ENCODE measurements at regions not wholly inside any gene's neighbourhood (a gene's known extent, or its start where the extent isn't known, plus 50 kb on each side); places are given as distances from the start of the nearest gene placed in this dataset.
"Not testable (repeated sequence)": the region's sequence is repeated elsewhere in the genome, so short reads cannot be mapped to it uniquely, and the experiment has no call there.

DNA sequence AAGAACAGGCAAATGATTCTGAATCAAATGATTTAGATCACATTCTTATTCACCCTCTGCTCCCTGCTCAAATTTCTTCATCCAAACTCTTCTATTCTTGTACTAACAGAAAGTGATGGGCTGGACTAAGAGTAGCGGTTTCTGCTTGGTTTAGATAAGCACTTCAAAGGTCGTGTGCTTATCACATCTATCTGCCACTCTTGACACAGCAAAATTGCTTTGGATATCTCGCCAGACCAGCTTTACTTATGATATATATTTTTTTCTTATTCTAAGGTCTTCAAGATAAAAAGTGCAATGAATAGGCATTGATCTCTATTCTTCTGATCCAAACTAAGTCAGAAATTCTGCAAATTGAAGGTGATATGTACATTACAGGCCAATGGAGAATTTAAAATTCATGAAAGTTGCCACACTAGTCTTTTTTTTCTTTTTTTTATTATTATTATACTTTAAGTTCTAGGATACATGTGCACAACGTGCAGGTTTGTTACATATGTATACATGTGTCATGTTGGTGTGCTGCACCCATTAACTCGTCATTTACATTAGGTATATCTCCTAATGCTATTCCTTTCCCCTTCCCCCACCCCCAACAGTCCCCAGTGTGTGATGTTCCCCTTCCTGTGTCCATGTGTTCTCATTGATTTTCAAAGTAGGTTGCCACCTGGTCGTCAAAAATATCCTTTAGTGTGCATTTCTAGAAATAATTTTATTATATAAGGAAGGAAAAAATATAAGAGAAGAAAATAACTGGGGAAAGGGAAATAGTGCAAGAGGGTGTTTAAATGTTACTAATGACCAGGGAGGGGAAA, 1941.0 kb upstream of the RAG2 start:
- no peaks in the 10 kb centered on the region for H3K27me3 ChIP-seq (replicated peaks in 1 of 7)
- WGBS, 5 donors, result 17 to 25% (median 21%) methylated on average over 6 of the region's 6 CpGs
- H3K4me3 ChIP-seq, result no peak overlapping the region
- H3K27ac ChIP-seq, result no peak overlapping the region
- DNase-seq, result no peak
- intact Hi-C loops (cut with DNase I; ENCODE audit: low total_unique reads), result no loop called here
- TF ChIP-seq, protein P1, sequence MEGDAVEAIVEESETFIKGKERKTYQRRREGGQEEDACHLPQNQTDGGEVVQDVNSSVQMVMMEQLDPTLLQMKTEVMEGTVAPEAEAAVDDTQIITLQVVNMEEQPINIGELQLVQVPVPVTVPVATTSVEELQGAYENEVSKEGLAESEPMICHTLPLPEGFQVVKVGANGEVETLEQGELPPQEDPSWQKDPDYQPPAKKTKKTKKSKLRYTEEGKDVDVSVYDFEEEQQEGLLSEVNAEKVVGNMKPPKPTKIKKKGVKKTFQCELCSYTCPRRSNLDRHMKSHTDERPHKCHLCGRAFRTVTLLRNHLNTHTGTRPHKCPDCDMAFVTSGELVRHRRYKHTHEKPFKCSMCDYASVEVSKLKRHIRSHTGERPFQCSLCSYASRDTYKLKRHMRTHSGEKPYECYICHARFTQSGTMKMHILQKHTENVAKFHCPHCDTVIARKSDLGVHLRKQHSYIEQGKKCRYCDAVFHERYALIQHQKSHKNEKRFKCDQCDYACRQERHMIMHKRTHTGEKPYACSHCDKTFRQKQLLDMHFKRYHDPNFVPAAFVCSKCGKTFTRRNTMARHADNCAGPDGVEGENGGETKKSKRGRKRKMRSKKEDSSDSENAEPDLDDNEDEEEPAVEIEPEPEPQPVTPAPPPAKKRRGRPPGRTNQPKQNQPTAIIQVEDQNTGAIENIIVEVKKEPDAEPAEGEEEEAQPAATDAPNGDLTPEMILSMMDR (IDR thresholded peaks at IDR 0.05 in 8 of 11, conservative IDR thresholded peaks at IDR 0.05 in 3 of 11), result no peak
- TF ChIP-seq POLR2AphosphoS5 (IDR thresholded peaks at IDR 0.05) (no peak), POLR2A (IDR thresholded peaks at IDR 0.05) (no peak)
- H3K4me1 ChIP-seq, result no peaks in the 10 kb centered on the region
- peaks cover 0 to 24% (median 4%) of the 10 kb centered on the region in 8 donors for H3K9me3 ChIP-seq
- no peaks in the 10 kb centered on the region for H3K36me3 ChIP-seq

DNA sequence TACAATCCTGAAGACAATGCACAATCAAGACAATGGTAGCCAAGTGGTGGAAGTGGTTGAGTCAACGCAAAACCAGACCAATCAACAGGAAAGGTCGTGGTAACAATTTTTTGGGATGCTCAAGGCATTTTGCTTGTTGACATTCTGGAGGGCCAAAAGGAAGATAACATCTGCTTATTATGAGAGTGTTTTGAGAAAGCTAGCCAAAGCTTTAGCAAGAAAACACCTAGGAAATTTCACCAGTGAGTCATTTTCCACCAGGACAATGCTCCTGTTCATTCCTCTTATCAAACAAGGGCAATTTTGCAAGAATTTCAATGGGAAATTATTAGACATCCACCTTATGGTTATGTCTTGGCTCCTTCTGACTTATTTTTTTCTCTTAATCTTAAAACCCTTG, 1932.2 kb upstream of the RAG2 start:
- H3K27me3 ChIP-seq (replicated peaks in 1 of 7), result no peaks in the 10 kb centered on the region
- DNase-seq, result no peak
- H3K27ac ChIP-seq, result no peak overlapping the region
- H3K4me1 ChIP-seq, result no peaks in the 10 kb centered on the region
- peaks cover 0 to 48% (median 28%) of the 10 kb centered on the region in 8 donors for H3K9me3 ChIP-seq
- TF ChIP-seq, protein P1 (IDR thresholded peaks at IDR 0.05 in 8 of 11, conservative IDR thresholded peaks at IDR 0.05 in 3 of 11), result no peak
- TF ChIP-seq POLR2AphosphoS5 (IDR thresholded peaks at IDR 0.05) (no peak), POLR2A (IDR thresholded peaks at IDR 0.05) (no peak)
- 67 to 90% (median 74%) methylated on average over 2 of the region's 2 CpGs for WGBS, 5 donors
- H3K36me3 ChIP-seq, result no peaks in the 10 kb centered on the region
- intact Hi-C loops (cut with DNase I; ENCODE audit: low total_unique reads), result no loop called here
- H3K4me3 ChIP-seq, result no peak overlapping the region

DNA sequence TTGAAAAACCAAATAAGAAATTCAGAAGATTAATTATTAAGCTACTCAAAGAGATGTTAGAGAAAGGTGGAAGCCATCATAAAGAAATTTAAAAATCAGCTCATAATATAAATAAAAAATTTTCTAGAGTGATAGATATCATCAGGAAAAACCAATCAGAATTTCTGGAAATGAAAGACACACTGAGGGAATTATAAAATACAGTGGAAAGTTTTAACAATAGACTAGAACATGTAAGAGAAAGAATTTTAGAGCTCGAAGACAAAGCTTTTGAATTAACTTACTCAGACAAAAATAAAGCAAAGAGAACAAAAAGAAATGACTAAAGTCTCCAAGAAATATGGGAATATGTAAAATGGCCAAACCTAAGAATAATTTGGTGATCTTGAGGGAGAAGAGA, 1926.9 kb upstream of the RAG2 start:
- no peak for DNase-seq
- H3K27ac ChIP-seq, result no peak overlapping the region
- H3K4me3 ChIP-seq, result no peak overlapping the region
- WGBS, 5 donors, result 60 to 87% (median 69%) methylated on average over 1 of the region's 1 CpG
- H3K36me3 ChIP-seq, result no peaks in the 10 kb centered on the region
- intact Hi-C loops (cut with DNase I; ENCODE audit: low total_unique reads), result no loop called here
- TF ChIP-seq POLR2A (IDR thresholded peaks at IDR 0.05) (no peak), POLR2AphosphoS5 (IDR thresholded peaks at IDR 0.05) (no peak)
- TF ChIP-seq, protein P1 (IDR thresholded peaks at IDR 0.05 in 8 of 11, conservative IDR thresholded peaks at IDR 0.05 in 3 of 11), result no peak
- peaks cover 0 to 65% (median 39%) of the 10 kb centered on the region in 8 donors for H3K9me3 ChIP-seq
- H3K27me3 ChIP-seq (replicated peaks in 1 of 7), result no peaks in the 10 kb centered on the region
- H3K4me1 ChIP-seq, result no peaks in the 10 kb centered on the region

DNA sequence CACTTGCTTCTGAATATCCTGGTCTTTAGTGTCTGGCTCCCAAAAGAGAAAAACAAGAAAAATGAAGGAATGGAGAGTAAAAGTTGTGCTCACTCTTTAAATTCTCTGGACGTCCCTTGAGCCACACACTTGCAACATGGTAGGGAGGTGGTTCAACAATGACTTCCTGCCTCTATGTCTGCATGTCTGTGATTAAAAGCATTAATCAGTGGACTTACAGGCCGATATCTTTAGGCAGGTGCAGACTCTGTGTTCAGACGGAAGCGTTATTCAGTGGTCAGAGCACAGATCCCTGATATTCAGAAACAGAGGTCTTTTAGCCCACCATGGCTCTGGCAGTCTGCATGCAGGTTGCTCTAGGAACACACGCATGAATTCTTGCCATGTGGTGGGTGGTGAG, 1920.0 kb upstream of the RAG2 start:
- Histone ChIP-seq H3K4me1 (no peaks in the 10 kb centered on the region), H3K27ac (no peak overlapping the region), H3K27me3 (replicated peaks in 1 of 7) (no peaks in the 10 kb centered on the region), H3K4me3 (no peak overlapping the region), H3K9me3 (peaks cover 0 to 34% (median 18%) of the 10 kb centered on the region in 8 donors), H3K36me3 (no peaks in the 10 kb centered on the region)
- no peak for DNase-seq
- TF ChIP-seq, protein P1 (IDR thresholded peaks at IDR 0.05 in 8 of 11, conservative IDR thresholded peaks at IDR 0.05 in 3 of 11), result no peak
- TF ChIP-seq POLR2A (IDR thresholded peaks at IDR 0.05) (no peak), POLR2AphosphoS5 (IDR thresholded peaks at IDR 0.05) (no peak)
- 78 to 91% (median 84%) methylated on average over 5 of the region's 5 CpGs for WGBS, 5 donors
- intact Hi-C loops (cut with DNase I; ENCODE audit: low total_unique reads), result no loop called here

DNA sequence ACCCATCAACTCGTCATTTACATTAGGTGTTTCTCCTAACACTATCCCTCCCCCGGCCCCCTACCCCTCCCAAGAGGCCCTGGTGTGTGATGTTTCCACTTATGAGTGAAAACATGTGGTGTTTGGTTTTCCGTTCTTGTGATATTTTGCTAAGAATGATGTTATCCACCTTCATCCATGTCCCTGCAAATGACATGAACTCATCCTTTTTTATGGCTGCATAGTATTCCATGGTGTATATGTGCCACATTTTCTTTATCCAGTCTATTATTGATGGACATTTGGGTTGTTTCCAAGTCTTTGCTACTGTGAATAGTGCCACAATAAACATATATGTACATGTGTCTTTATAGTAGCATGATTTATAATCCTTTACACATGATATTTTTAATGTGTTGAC, 1914.8 kb upstream of the RAG2 start:
- DNase-seq; H3K36me3 ChIP-seq; H3K27ac ChIP-seq; intact Hi-C loops (cut with DNase I; ENCODE audit: low total_unique reads); H3K27me3 ChIP-seq (replicated peaks in 1 of 7); H3K4me3 ChIP-seq; H3K4me1 ChIP-seq: not testable (repeated sequence)
- H3K9me3 ChIP-seq, result peaks cover 0 to 22% (median 9%) of the 10 kb centered on the region in 8 donors
- WGBS, 5 donors, result 72 to 91% (median 86%) methylated on average over 3 of the region's 3 CpGs

Data from spleen (tissue), 11 donors.